BLaER1 treated with 17β-estradiol and CSF1 and Interleukin-3, amounts not matched to agents 10 nM and 100 nM (cell line): ENCODE measurements at regions not wholly inside any gene's neighbourhood (a gene's known extent, or its start where the extent isn't known, plus 50 kb on each side); places are given as distances from the start of the nearest gene placed in this dataset.
"Not testable (repeated sequence)": the region's sequence is repeated elsewhere in the genome, so short reads cannot be mapped to it uniquely, and the experiment has no call there.

Source experiments
- H3K27ac ChIP-seq, 11 experiments: shearing (Covaris generic); formaldehyde crosslinking; 2 replicates each; pipeline ENCODE4 v1.8.1; 2022
- H3K27me3 ChIP-seq, 11 experiments: shearing (Covaris generic); formaldehyde crosslinking; 2 replicates each; pipeline ENCODE4 v1.8.1; 2022
- H3K36me3 ChIP-seq, 11 experiments: shearing (Covaris generic); formaldehyde crosslinking; 2 replicates each; pipeline ENCODE4 v1.8.1; 2022
- H3K4me1 ChIP-seq, 10 experiments: shearing (Covaris generic); formaldehyde crosslinking; 2 replicates each; pipeline ENCODE4 v1.8.1; 2022
- H3K4me2 ChIP-seq, 11 experiments: shearing (Covaris generic); formaldehyde crosslinking; 2 replicates each; pipeline ENCODE4 v1.8.1; 2022
- H3K4me3 ChIP-seq, 10 experiments: shearing (Covaris generic); formaldehyde crosslinking; 2 replicates each; pipeline ENCODE4 v1.8.1; 2022
- H3K9ac ChIP-seq, 11 experiments: shearing (Covaris generic); formaldehyde crosslinking; 2 replicates each; pipeline ENCODE4 v1.8.1; 2022
- H3K9me3 ChIP-seq, 11 experiments: shearing (Covaris generic); formaldehyde crosslinking; replicated peaks in 1 of 11; 2 replicates each; pipeline ENCODE4 v1.8.1; 2022
- H4K20me1 ChIP-seq, 11 experiments: shearing (Covaris generic); formaldehyde crosslinking; 2 replicates each; pipeline ENCODE4 v1.8.1; 2022
- Cebpa-rat ChIP-seq, 11 experiments: shearing (Covaris generic); IDR thresholded peaks; 2 replicates each; pipeline ENCODE4 v1.8.1; 2022

DNA sequence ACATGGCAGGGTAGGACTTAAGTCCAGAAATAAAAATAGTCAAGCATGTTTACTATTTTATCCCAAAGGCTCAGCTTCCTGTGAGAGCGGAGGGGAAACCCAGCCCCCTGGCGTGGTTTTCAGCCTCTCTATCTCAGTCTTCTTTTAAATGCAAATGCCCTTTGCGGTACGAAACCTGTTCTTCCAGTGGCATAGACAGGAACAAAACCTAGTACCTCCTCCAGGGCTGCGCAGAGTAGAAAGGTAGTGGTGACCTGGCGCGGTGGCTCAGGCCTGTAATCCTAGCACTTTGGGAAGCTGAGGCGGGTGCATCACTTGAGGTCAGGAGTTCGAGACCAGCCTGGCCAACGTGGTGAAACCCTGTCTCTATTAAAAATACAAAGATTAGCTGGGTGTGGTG lies 181.3 kb upstream of the FOXK1 start:
- no peaks in the 10 kb centered on the region for H4K20me1 ChIP-seq
- no peaks in the 10 kb centered on the region for H3K4me1 ChIP-seq
- no peak overlapping the region for H3K27ac ChIP-seq
- no peak for TF ChIP-seq Cebpa-rat (IDR thresholded peaks at IDR 0.05)
- H3K4me2 ChIP-seq: no peak overlapping the region
- peaks cover 33 to 46% (median 41%) of the 10 kb centered on the region in 11 experiments for H3K9me3 ChIP-seq
- H3K9ac ChIP-seq: no peak overlapping the region
- no peaks in the 10 kb centered on the region for H3K27me3 ChIP-seq
- no peaks in the 10 kb centered on the region; a peak in 2 of 22 replicates for H3K36me3 ChIP-seq
- no peak overlapping the region for H3K4me3 ChIP-seq

DNA sequence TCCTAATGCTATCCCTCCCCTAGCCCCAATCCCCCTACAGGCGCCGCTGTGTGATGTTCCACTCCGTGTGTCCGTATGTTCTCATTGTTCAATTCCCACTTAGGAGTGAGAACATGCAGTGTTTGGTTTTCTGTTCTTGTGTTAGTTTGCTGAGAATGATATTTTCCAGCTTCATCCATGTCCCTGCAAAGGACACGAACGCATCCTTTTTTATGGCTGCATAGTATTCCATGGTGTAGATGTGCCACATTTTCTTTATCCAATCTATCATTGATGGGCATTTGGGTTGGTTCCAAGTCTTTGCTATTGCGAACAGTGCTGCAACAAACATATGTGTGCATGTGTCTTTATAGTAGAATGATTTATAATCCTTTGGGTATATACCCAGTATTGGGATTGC lies 174.2 kb upstream of the FOXK1 start:
- not testable (repeated sequence) for H3K4me3 ChIP-seq, H3K27me3 ChIP-seq, H4K20me1 ChIP-seq, H3K36me3 ChIP-seq, H3K4me2 ChIP-seq, H3K9ac ChIP-seq, H3K27ac ChIP-seq
- peaks cover 0 to 11% (median 8%) of the 10 kb centered on the region in 10 experiments; a peak in 10 of 20 replicates for H3K4me1 ChIP-seq
- H3K9me3 ChIP-seq: peaks cover 12 to 26% (median 15%) of the 10 kb centered on the region in 11 experiments; a peak in 20 of 22 replicates

DNA sequence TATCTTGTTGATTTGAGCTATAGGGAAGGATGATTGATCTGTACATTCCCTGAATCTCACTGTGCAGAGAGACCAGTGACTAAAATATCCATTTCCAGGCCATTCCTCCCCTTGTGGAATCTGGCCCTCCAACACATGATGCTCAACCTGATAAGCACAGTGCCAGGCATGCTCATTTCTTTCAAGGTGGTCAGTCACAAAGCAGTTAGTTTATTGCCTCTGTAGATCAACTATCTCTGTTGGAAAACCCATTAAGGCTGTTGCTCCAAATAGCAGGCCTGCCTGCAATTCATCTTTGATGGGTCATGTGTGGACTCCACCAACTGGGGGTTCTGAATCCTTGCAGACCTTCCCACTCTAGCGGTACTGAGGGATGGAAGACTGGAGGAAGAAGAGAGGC lies 168.6 kb upstream of the FOXK1 start:
- Histone ChIP-seq H4K20me1 (no peaks in the 10 kb centered on the region), H3K9ac (no peak overlapping the region), H3K27ac (no peak overlapping the region), H3K36me3 (no peaks in the 10 kb centered on the region), H3K4me2 (no peak overlapping the region), H3K27me3 (no peaks in the 10 kb centered on the region), H3K9me3 (peaks cover 12 to 28% (median 17%) of the 10 kb centered on the region in 11 experiments; a peak in 20 of 22 replicates), H3K4me1 (peaks cover 0 to 9% (median 7%) of the 10 kb centered on the region in 10 experiments; a peak in 10 of 20 replicates), H3K4me3 (no peak overlapping the region)
- no peak for TF ChIP-seq Cebpa-rat (IDR thresholded peaks at IDR 0.05)

DNA sequence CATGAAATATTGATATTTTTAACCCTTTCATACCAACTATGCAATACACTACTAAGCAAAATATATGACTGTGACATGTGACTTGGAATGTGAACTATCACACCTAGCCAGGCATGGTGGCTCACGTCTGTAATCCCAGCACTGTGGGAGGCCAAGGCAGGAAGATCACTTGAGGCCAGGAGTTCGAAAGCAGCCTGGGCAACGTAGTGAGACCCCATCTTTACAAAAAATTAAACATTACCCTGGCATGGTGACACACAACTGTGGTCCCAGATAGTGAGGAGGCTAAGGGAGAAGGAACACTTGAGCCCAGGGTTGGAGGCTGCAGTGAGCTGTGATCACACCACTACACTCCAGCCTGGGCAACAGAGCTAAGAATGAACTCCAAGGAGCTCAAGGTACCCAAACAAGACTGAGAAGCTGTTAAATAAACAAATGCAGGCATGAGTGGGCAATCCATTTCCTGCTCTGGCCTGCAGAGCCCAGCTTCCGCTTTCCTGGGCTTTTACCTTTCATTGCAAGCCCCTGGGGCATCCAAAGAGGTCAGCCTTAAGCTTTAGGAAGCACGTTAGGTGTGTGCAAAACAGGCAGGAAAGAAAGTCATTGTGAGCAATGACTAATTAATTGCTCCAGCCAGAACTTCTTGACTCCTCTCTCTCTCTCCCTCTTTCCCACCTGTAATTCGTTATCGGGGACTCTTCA lies 162.1 kb upstream of the FOXK1 start:
- H3K27ac ChIP-seq: no peak overlapping the region
- peak overlapping the region in 6 of 11 experiments; percentile 8 to 47 (median 24); a peak in 8 of 22 replicates for H3K4me2 ChIP-seq
- no peaks in the 10 kb centered on the region for H4K20me1 ChIP-seq
- no peaks in the 10 kb centered on the region for H3K36me3 ChIP-seq
- no peak overlapping the region for H3K4me3 ChIP-seq
- peaks cover 0 to 23% (median 0%) of the 10 kb centered on the region in 11 experiments; a peak in 8 of 22 replicates for H3K9me3 ChIP-seq
- H3K27me3 ChIP-seq: no peaks in the 10 kb centered on the region
- no peak overlapping the region for H3K9ac ChIP-seq
- peaks cover 0 to 10% (median 6%) of the 10 kb centered on the region in 10 experiments; a peak in 11 of 20 replicates for H3K4me1 ChIP-seq
- no peak for TF ChIP-seq Cebpa-rat (IDR thresholded peaks at IDR 0.05)

DNA sequence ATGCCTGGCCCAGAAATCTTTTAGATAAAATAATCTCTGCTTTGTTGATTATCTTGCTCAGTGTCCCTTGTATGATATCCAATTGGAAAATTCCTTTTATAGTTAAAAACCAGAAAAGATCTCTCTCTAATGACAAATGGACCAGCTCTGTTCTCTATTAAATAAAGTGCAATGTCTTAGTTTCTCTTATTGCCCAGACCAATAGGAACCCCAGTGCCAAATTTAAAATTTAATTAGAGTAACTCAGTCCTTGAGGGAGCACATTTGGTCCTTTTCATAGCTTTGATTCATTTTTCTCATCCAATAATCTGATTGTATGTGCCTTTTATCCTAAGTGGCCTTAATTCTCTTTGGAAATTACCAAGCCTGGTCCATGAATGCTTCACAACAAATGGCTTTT lies 158.9 kb upstream of the FOXK1 start:
- H3K9ac ChIP-seq: no peak overlapping the region
- H3K36me3 ChIP-seq: no peaks in the 10 kb centered on the region
- no peaks in the 10 kb centered on the region for H3K27me3 ChIP-seq
- no peak overlapping the region for H3K4me2 ChIP-seq
- no peak overlapping the region for H3K27ac ChIP-seq
- H4K20me1 ChIP-seq: no peaks in the 10 kb centered on the region
- H3K4me1 ChIP-seq: peaks cover 0 to 23% (median 11%) of the 10 kb centered on the region in 10 experiments; a peak in 12 of 20 replicates
- peaks cover 0 to 25% (median 0%) of the 10 kb centered on the region in 11 experiments; a peak in 8 of 22 replicates for H3K9me3 ChIP-seq
- no peak for TF ChIP-seq Cebpa-rat (IDR thresholded peaks at IDR 0.05)
- no peak overlapping the region for H3K4me3 ChIP-seq

DNA sequence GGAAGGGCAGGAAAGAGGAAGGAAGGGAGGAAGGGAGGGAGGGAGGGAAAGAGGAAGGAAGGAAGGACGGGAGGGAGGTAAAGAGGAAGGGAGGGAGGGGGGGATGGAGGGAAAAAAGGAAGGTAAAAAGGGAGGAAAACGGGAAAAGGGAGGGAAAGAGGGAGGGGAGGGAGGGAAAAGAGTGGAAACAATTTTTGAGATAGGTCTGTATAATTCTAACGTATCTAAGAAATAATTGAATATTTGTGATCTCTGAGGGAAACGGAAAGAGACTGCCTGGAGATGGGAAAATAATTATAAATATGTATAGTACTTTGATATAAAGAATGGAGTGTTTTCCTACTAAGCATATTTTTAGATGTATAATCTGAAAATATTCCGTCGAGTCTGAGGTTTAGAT lies 158.2 kb upstream of the FOXK1 start:
- Histone ChIP-seq H3K4me3 (no peak overlapping the region), H4K20me1 (no peaks in the 10 kb centered on the region), H3K9ac (no peak overlapping the region), H3K4me2 (no peak overlapping the region), H3K27me3 (no peaks in the 10 kb centered on the region), H3K4me1 (peaks cover 0 to 23% (median 11%) of the 10 kb centered on the region in 10 experiments; a peak in 12 of 20 replicates), H3K27ac (no peak overlapping the region), H3K9me3 (peaks cover 0 to 27% (median 3%) of the 10 kb centered on the region in 11 experiments; a peak in 10 of 22 replicates), H3K36me3 (no peaks in the 10 kb centered on the region)
- TF ChIP-seq Cebpa-rat (IDR thresholded peaks at IDR 0.05): no peak

DNA sequence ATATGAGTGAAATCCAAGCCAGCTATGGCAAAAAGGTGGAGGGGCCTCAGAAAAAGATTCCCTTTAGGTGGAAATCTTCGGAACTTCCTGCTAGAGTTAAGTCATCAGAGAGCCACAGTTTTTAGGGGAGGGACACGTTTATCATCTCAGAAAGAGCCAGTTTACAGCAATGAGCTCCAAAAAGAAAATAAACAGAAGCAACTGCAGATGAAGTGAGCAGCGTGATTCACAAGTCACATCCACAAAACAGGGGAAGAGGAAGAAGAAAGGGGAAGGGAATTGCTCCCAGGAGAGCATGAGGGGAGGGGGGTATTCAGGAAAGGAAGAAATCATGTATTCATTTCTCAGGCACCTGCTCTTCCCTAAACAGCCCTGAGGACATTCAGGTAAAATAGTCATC lies 156.2 kb upstream of the FOXK1 start:
- no peaks in the 10 kb centered on the region for H3K36me3 ChIP-seq
- peaks cover 0 to 27% (median 8%) of the 10 kb centered on the region in 11 experiments; a peak in 11 of 22 replicates for H3K9me3 ChIP-seq
- no peak overlapping the region for H3K9ac ChIP-seq
- no peak overlapping the region for H3K27ac ChIP-seq
- no peak for TF ChIP-seq Cebpa-rat (IDR thresholded peaks at IDR 0.05)
- H3K4me3 ChIP-seq: no peak overlapping the region
- H3K4me1 ChIP-seq: peaks cover 0 to 13% (median 7%) of the 10 kb centered on the region in 10 experiments; a peak in 11 of 20 replicates
- no peaks in the 10 kb centered on the region for H4K20me1 ChIP-seq
- peak overlapping the region in 6 of 11 experiments; percentile 35 to 67 (median 48); a peak in 10 of 22 replicates for H3K4me2 ChIP-seq
- H3K27me3 ChIP-seq: no peaks in the 10 kb centered on the region

DNA sequence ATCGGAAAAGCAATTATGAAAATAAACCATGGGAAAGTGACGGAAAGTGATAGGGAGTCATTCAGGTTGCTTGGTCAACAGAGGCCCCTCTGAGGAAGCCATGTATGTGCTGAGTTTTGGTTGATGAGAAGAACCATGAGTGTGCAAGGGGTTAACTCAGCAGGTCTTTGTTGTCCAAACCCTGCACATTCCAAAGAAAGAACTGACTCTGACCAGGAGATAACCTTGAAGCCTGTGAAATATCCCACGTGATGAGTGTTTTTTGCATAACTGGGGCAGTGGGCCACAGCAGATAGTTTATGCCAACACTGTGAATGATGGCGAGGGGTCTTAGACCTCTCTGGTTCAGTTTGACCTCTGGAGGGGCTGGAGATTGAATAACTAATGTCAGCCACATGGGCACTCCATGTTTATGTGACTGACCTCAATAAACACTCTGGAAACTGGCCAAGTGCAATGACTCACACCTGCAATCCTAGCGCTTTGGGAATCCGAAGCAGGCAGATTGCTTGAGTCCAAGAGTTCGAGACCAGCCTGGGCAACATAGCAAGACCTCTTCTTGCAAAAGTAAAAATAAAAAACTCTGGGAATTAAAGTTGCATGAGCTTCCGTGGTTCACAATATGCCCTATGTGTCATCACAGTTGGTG lies 154.0 kb upstream of the FOXK1 start:
- TF ChIP-seq Cebpa-rat (IDR thresholded peaks at IDR 0.05): no peak
- Histone ChIP-seq H3K27me3 (no peaks in the 10 kb centered on the region), H3K9me3 (peaks cover 0 to 15% (median 5%) of the 10 kb centered on the region in 11 experiments; a peak in 9 of 22 replicates), H3K27ac (no peak overlapping the region), H4K20me1 (no peaks in the 10 kb centered on the region), H3K4me3 (no peak overlapping the region), H3K9ac (no peak overlapping the region), H3K36me3 (no peaks in the 10 kb centered on the region), H3K4me1 (peaks cover 0 to 13% (median 7%) of the 10 kb centered on the region in 10 experiments; a peak in 11 of 20 replicates), H3K4me2 (no peak overlapping the region)

DNA sequence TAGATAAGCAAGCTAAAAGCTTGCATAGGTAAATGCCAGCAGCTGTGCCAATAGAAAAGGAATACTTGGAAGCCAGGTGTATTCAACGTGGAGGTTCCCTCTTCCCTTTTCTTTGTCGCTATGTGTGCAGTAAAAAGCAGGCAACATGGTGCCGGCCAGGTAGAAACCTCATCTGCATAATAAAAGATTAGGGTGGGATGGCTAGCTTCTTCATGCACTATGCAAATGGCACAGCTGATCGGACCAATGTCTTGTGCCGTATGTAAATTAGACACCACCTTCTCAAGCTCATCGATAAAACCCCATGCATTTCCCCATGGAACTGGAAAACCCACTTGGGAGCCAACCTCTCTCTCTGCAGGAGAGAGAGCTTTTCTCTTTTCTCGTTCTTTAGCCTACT lies 150.9 kb upstream of the FOXK1 start:
- Histone ChIP-seq H3K4me3 (no peak overlapping the region), H3K27me3 (no peaks in the 10 kb centered on the region), H3K9me3 (peaks cover 0 to 9% (median 0%) of the 10 kb centered on the region in 11 experiments; a peak in 4 of 22 replicates), H3K4me2 (no peak overlapping the region), H3K36me3 (no peaks in the 10 kb centered on the region), H3K27ac (no peak overlapping the region), H4K20me1 (no peaks in the 10 kb centered on the region), H3K4me1 (peaks cover 0 to under 1% (median 0%) of the 10 kb centered on the region in 10 experiments; a peak in 1 of 20 replicates), H3K9ac (no peak overlapping the region)
- TF ChIP-seq Cebpa-rat (IDR thresholded peaks at IDR 0.05): no peak

DNA sequence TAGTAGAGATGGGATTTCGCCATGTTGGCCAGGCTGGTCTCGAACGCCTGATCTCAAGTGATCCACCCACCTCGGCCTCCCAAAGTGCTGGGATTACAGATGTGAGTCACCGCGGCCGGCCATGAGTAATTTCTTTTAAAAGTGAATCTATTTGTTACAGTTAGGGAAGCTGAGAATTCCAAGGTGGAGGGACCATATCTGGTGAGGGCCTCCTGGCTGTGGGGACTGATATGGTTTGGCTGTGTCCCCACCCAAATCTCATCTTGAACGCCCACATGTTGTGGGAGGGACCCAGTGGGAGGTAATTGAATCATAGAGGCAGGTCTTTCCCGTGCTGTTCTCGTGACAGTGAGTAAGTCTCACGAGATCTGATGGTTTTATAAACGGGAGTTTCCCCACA lies 148.8 kb upstream of the FOXK1 start:
- H4K20me1 ChIP-seq, H3K9ac ChIP-seq, H3K27me3 ChIP-seq, H3K4me1 ChIP-seq, H3K36me3 ChIP-seq, H3K4me3 ChIP-seq, H3K27ac ChIP-seq, H3K4me2 ChIP-seq, H3K9me3 ChIP-seq: not testable (repeated sequence)
